ENCODE measurements at regions not wholly inside any gene's neighbourhood (a gene's known extent, or its start where the extent isn't known, plus 50 kb on each side); places are given as distances from the start of the nearest gene placed in this dataset.

DNA sequence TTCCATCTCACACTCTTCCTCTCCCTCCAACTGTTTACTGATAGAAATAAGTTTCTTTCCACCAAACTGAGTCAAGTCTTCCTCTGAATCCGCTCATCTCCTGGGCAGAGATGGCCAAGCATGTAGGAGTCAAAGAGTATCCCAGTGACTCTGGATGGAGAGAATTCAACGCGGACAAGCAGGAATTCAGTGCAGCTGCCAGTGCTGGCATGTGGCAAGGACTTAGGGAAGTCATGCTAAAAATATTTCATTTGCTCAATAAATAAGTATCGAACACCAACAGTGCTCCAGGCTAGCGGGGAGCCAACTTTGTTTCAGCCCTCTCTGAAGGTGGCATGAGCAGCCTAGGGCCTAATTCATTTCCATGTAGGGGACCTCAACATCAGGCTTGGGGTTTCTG is 351.6 kb upstream of the ZMIZ1 start:
- TF ChIP-seq, protein P1, sequence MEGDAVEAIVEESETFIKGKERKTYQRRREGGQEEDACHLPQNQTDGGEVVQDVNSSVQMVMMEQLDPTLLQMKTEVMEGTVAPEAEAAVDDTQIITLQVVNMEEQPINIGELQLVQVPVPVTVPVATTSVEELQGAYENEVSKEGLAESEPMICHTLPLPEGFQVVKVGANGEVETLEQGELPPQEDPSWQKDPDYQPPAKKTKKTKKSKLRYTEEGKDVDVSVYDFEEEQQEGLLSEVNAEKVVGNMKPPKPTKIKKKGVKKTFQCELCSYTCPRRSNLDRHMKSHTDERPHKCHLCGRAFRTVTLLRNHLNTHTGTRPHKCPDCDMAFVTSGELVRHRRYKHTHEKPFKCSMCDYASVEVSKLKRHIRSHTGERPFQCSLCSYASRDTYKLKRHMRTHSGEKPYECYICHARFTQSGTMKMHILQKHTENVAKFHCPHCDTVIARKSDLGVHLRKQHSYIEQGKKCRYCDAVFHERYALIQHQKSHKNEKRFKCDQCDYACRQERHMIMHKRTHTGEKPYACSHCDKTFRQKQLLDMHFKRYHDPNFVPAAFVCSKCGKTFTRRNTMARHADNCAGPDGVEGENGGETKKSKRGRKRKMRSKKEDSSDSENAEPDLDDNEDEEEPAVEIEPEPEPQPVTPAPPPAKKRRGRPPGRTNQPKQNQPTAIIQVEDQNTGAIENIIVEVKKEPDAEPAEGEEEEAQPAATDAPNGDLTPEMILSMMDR (IDR thresholded peaks at IDR 0.05): no peak
- TF ChIP-seq POLR2A (IDR thresholded peaks at IDR 0.05): no peak
- no peak for TF ChIP-seq EP300 (IDR thresholded peaks at IDR 0.05)

Measured in suprapubic skin (tissue), 3 donors.